HCT116 (cell line): ENCODE measurements at regions not wholly inside any gene's neighbourhood (a gene's known extent, or its start where the extent isn't known, plus 50 kb on each side); places are given as distances from the start of the nearest gene placed in this dataset.

Experiments
- ATAC-seq: fragments of 200-7000 bp; cut with Tn5 transposase; 2 replicates; pipeline ENCODE4 v1.9.1; 2020; ENCODE audit warnings: mild to moderate bottlenecking, moderate library complexity
- BruUV-seq: library from RNA; stranded (reverse); fragments of 400-500 nt; replicated peaks from 2 replicates; lab custom pipeline; 2021; lab: Mats Ljungman, UMichigan
- CTCF ChIA-PET: fragments of 300-600 bp; sonication (Branson Sonifier 250); formaldehyde crosslinking; loops from one replicate; lab custom pipeline; 2021; ENCODE audit warnings: antibody characterized with exemption; lab: Charles Lee
- POLR2A ChIA-PET: fragments of 300-600, 350-600 bp; sonication (Branson Sonifier 250); formaldehyde crosslinking; loops from one replicate; lab custom pipeline; 2021; ENCODE audit warnings: antibody characterized with exemption; lab: Charles Lee
- RAD21 ChIA-PET, 2 experiments: fragments of 300-600 bp; sonication (Branson Sonifier 250); formaldehyde crosslinking; loops; one replicate each; lab custom pipeline; 2023; ENCODE audit warnings: low total read pairs in 2 of 2; ENCODE audit not compliant: uncharacterized antibody in 2 of 2, unreplicated experiment in 2 of 2, low non-redundant PET in 1 of 2; lab: Charles Lee
- DNase-seq: peaks from one replicate; pipeline ENCODE4 v3.0.0-alpha.2; 2010; ENCODE audit warnings: low read depth, low spot score
- H2AFZ ChIP-seq: fragments of 200-600 bp; shearing (Covaris generic), sonication (generic); 2 replicates; pipeline ENCODE4 v1.6.1; 2017; ENCODE audit warnings: low read depth, mixed run types, mixed read lengths, antibody characterized with exemption, low read length; ENCODE audit not compliant: poor library complexity, severe bottlenecking
- H3K27ac ChIP-seq: 2 replicates; pipeline ENCODE4 v1.5.1; 2012; ENCODE audit warnings: low read depth, low read length
- H3K27me3 ChIP-seq: fragments of 200-600 bp; sonication (generic); 2 replicates; pipeline ENCODE4 v1.6.1; 2016; ENCODE audit warnings: mixed run types, low read length, mixed read lengths; ENCODE audit not compliant: insufficient read depth
- H3K36me3 ChIP-seq, 2 experiments: fragments of 200-500 bp in 1 of 2; fragments of 200-600 bp in 1 of 2; sonication (Bioruptor generic) in 1 of 2; sonication (generic) in 1 of 2; 2 replicates each; pipeline versions ENCODE4 v1.5.1 to v1.6.1; 2014 to 2016; ENCODE audit warnings: low read length in 2 of 2, inconsistent platforms in 1 of 2, mixed read lengths in 1 of 2, mixed run types in 1 of 2; ENCODE audit not compliant: insufficient read depth in 2 of 2, control insufficient read depth in 1 of 2
- H3K4me1 ChIP-seq, 2 experiments: fragments of 200-600 bp in 1 of 2; sonication (generic) in 1 of 2; 2 replicates each; pipeline versions ENCODE4 v1.5.1 to v1.6.1; 2012 to 2017; ENCODE audit warnings: low read length in 2 of 2, inconsistent platforms in 1 of 2, mild to moderate bottlenecking in 1 of 2, mixed read lengths in 1 of 2, mixed run types in 1 of 2, moderate library complexity in 1 of 2; ENCODE audit not compliant: insufficient read depth in 2 of 2, control insufficient read depth in 1 of 2
- H3K4me2 ChIP-seq: fragments of 200-600 bp; sonication (generic); 2 replicates; pipeline ENCODE4 v1.6.1; 2017; ENCODE audit warnings: mixed run types, low read length, mixed read lengths
- H3K4me3 ChIP-seq, 2 experiments: fragments of 200-600 bp in 1 of 2; sonication (generic) in 1 of 2; replicated peaks in 1 of 2; 2 replicates each; pipeline ENCODE4 v1.5.1; 2011 to 2016; ENCODE audit warnings: low read length in 2 of 2, control low read depth in 1 of 2, low read depth in 1 of 2, mild to moderate bottlenecking in 1 of 2, mixed read lengths in 1 of 2, mixed run types in 1 of 2
- H3K79me2 ChIP-seq: fragments of 200-600 bp; sonication (generic); 2 replicates; pipeline ENCODE4 v1.6.1; 2017; ENCODE audit warnings: mild to moderate bottlenecking, mixed run types, low read length, moderate library complexity, mixed read lengths; ENCODE audit not compliant: insufficient read depth
- H3K9ac ChIP-seq: fragments of 200-600 bp; sonication (generic); 2 replicates; pipeline ENCODE4 v1.6.1; 2016; ENCODE audit warnings: low read length, mixed read lengths
- H3K9me2 ChIP-seq: fragments of 200-600 bp; sonication (generic), shearing (Covaris generic); 2 replicates; pipeline ENCODE4 v1.6.1; 2017; ENCODE audit warnings: mixed run types, mild to moderate bottlenecking, moderate library complexity; ENCODE audit not compliant: insufficient read depth
- H3K9me3 ChIP-seq, 2 experiments: fragments of 200-500 bp in 1 of 2; fragments of 200-600 bp in 1 of 2; sonication (Bioruptor generic) in 1 of 2; sonication (generic) in 1 of 2; 2 replicates each; pipeline ENCODE4 v1.6.1; 2014 to 2017; ENCODE audit warnings: low read length in 2 of 2, mixed read lengths in 2 of 2, inconsistent platforms in 1 of 2, low read depth in 1 of 2, mild to moderate bottlenecking in 1 of 2, mixed run types in 1 of 2, moderate library complexity in 1 of 2; ENCODE audit not compliant: control insufficient read depth in 1 of 2, insufficient read depth in 1 of 2
- H4K20me1 ChIP-seq: fragments of 200-600 bp; sonication (generic), shearing (Covaris generic); 2 replicates; pipeline ENCODE4 v1.6.1; 2017; ENCODE audit warnings: mixed run types, mild to moderate bottlenecking, moderate library complexity; ENCODE audit not compliant: insufficient read depth
- CEBPB ChIP-seq: IDR thresholded peaks from 2 replicates; pipeline ENCODE4 v1.6.1; 2012; ENCODE audit warnings: low read depth
- EGR1 ChIP-seq: IDR thresholded peaks from 2 replicates; pipeline ENCODE4 v1.6.1; 2012; ENCODE audit warnings: low read depth
- RAD21 ChIP-seq: IDR thresholded peaks from 2 replicates; pipeline ENCODE4 v1.6.1; 2012; ENCODE audit warnings: low read depth, mild to moderate bottlenecking
- SP1 ChIP-seq: IDR thresholded peaks from 2 replicates; pipeline ENCODE4 v1.6.1; 2012; ENCODE audit warnings: low read depth
- SRF ChIP-seq: IDR thresholded peaks from 2 replicates; pipeline ENCODE4 v1.6.1; 2012; ENCODE audit warnings: low read depth
- TCF7L2 ChIP-seq: IDR thresholded peaks from 2 replicates; pipeline ENCODE4 v1.7.0; 2011; ENCODE audit warnings: borderline replicate concordance, inconsistent platforms; ENCODE audit not compliant: insufficient read depth, insufficient read length; ENCODE audit errors: extremely low read depth
- intact Hi-C: fragments of 100-400 bp; cut with micrococcal nuclease; formaldehyde crosslinking; loops from 2 replicates; pipeline ENCODE4 v1.10.0; 2022
- TF ChIP-seq, protein P1 (sequence below), 3 experiments: fragments of 200-600 bp in 1 of 3; sonication (generic) in 1 of 3; IDR thresholded peaks in 2 of 3; conservative IDR thresholded peaks in 1 of 3; 2 replicates each; pipeline ENCODE4 v1.5.1; 2012 to 2017; ENCODE audit warnings: low read depth in 2 of 3, low read length in 2 of 3, antibody characterized with exemption in 1 of 3, borderline replicate concordance in 1 of 3, control low read depth in 1 of 3, mild to moderate bottlenecking in 1 of 3, mixed read lengths in 1 of 3, mixed run types in 1 of 3, moderate library complexity in 1 of 3; ENCODE audit not compliant: insufficient read depth in 1 of 3
- TF ChIP-seq, protein P2 (sequence below): IDR thresholded peaks from 2 replicates; pipeline ENCODE4 v1.6.1; 2012
- TF ChIP-seq, protein P3 (sequence below): IDR thresholded peaks from 2 replicates; pipeline ENCODE4 v1.6.1; 2011; ENCODE audit warnings: mild to moderate bottlenecking, low read length, moderate library complexity; ENCODE audit not compliant: insufficient replicate concordance; ENCODE audit errors: extremely low read depth

DNA sequence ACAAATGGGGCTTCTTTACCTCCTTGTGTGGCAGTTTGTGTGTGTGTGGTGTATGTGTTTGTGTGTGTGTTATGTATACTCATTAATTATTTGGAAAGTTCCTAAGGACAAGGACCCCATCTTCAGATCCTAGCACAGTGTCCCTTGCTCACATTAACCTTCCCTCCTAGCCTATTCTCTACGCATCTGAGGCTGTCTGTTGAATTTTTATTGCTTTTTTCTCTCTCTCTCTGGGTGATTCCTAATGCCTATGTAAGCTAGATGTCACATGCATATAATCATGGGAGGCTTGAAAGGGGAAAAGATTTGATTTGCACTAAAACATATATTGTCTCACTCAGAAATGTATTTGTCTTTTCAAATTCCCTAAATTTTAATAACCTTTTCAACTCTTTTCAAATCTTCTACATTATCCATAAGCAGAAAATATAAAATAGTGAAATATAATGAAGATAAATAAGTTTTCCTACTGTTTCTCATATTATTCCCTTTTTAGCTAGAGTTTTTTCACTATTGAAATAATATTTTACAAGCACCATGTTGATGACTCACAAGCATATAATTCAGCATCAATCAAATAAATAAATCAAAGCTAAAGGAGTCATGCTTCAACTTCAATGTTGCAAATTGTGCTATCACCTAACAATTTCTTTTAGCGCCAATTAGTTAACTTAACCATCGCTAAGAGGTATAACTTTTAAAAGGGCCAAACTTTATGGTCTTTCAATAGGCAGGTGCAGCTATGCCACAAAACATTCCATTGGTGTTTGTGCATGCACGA lies 199.0 kb upstream of the ERBB4 start:
- H3K4me1 ChIP-seq: no peaks in the 10 kb centered on the region
- H3K27me3 ChIP-seq: no peaks in the 10 kb centered on the region
- no peak overlapping the region for H2AFZ ChIP-seq
- no peaks in the 10 kb centered on the region for H3K79me2 ChIP-seq
- ATAC-seq: no peak
- no peak overlapping the region for H3K27ac ChIP-seq
- intact Hi-C loops: no loop called here
- no peak for DNase-seq
- H3K9me2 ChIP-seq: 0 out of 2 replicates have a peak, but pooled peaks cover 3% of the 10 kb centered on the region
- H3K36me3 ChIP-seq: no peaks in the 10 kb centered on the region
- H3K4me3 ChIP-seq: no peak overlapping the region
- no peak overlapping the region for H3K9ac ChIP-seq
- no TSS peak for BruUV-seq
- H4K20me1 ChIP-seq: no peaks in the 10 kb centered on the region
- RAD21 ChIA-PET: no interaction called here
- H3K4me2 ChIP-seq: no peak overlapping the region
- no peaks in the 10 kb centered on the region for H3K9me3 ChIP-seq
- CTCF ChIA-PET: no interaction called here
- TF ChIP-seq SRF (no peak), EGR1 (no peak)
- TF ChIP-seq, protein P1, sequence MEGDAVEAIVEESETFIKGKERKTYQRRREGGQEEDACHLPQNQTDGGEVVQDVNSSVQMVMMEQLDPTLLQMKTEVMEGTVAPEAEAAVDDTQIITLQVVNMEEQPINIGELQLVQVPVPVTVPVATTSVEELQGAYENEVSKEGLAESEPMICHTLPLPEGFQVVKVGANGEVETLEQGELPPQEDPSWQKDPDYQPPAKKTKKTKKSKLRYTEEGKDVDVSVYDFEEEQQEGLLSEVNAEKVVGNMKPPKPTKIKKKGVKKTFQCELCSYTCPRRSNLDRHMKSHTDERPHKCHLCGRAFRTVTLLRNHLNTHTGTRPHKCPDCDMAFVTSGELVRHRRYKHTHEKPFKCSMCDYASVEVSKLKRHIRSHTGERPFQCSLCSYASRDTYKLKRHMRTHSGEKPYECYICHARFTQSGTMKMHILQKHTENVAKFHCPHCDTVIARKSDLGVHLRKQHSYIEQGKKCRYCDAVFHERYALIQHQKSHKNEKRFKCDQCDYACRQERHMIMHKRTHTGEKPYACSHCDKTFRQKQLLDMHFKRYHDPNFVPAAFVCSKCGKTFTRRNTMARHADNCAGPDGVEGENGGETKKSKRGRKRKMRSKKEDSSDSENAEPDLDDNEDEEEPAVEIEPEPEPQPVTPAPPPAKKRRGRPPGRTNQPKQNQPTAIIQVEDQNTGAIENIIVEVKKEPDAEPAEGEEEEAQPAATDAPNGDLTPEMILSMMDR (IDR thresholded peaks at IDR 0.05 in 2 of 3, conservative IDR thresholded peaks at IDR 0.05 in 1 of 3; ENCODE audit: borderline replicate concordance in 1 of 3, insufficient read depth in 1 of 3, low read depth in 2 of 3, low read length in 2 of 3): no peak
- POLR2A ChIA-PET: no interaction called here

DNA sequence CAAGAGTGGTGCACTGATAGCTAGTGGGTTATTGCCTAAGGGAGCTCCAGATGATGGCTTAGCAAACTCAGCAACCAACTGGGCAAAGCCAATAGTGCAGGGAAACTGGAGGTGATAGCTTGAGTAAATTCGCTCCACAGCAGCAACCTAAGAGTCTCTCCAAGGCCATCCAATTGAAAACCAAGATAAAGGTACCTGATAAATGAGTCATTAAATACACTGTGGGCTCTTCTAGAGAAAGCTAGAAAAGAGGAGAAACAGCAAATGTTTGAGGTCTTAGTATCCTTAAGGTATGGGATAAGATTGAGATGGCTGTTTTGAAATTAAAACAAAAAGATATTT lies 197.8 kb upstream of the ERBB4 start:
- CTCF ChIA-PET: no interaction called here
- RAD21 ChIA-PET: no interaction called here
- DNase-seq: no peak

More for the DNA sequence above, 197.8 kb upstream of the ERBB4 start:
- Histone ChIP-seq H3K9me2 (no peaks in the 10 kb centered on the region), H3K9ac (no peak overlapping the region), H2AFZ (no peak overlapping the region), H4K20me1 (no peaks in the 10 kb centered on the region), H3K9me3 (no peaks in the 10 kb centered on the region), H3K4me3 (no peak overlapping the region), H3K36me3 (no peaks in the 10 kb centered on the region), H3K79me2 (no peaks in the 10 kb centered on the region), H3K27me3 (no peaks in the 10 kb centered on the region), H3K4me1 (no peaks in the 10 kb centered on the region), H3K4me2 (no peak overlapping the region), H3K27ac (no peak overlapping the region)
- POLR2A ChIA-PET: interaction anchor here (0.6 kb wide), 1 partner anchor 64 kb away, joined by 3 read pairs; no protein-coding TSS in a partner anchor
- no peak for ATAC-seq
- BruUV-seq: no TSS peak
- TF ChIP-seq, protein P2, sequence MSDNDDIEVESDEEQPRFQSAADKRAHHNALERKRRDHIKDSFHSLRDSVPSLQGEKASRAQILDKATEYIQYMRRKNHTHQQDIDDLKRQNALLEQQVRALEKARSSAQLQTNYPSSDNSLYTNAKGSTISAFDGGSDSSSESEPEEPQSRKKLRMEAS: no peak
- no peak for TF ChIP-seq TCF7L2
- no peak for TF ChIP-seq SP1
- TF ChIP-seq, protein P3, sequence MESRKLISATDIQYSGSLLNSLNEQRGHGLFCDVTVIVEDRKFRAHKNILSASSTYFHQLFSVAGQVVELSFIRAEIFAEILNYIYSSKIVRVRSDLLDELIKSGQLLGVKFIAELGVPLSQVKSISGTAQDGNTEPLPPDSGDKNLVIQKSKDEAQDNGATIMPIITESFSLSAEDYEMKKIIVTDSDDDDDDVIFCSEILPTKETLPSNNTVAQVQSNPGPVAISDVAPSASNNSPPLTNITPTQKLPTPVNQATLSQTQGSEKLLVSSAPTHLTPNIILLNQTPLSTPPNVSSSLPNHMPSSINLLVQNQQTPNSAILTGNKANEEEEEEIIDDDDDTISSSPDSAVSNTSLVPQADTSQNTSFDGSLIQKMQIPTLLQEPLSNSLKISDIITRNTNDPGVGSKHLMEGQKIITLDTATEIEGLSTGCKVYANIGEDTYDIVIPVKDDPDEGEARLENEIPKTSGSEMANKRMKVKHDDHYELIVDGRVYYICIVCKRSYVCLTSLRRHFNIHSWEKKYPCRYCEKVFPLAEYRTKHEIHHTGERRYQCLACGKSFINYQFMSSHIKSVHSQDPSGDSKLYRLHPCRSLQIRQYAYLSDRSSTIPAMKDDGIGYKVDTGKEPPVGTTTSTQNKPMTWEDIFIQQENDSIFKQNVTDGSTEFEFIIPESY: no peak
- no peak for TF ChIP-seq RAD21
- TF ChIP-seq CEBPB: no peak
- intact Hi-C loops: no loop called here
